ENCODE measurements at regions not wholly inside any gene's neighbourhood (a gene's known extent, or its start where the extent isn't known, plus 50 kb on each side); places are given as distances from the start of the nearest gene placed in this dataset.
A peak's percentile ranks its signal among the peaks of the same experiment; 100 is the strongest.
"Not testable (repeated sequence)": the region's sequence is repeated elsewhere in the genome, so short reads cannot be mapped to it uniquely, and the experiment has no call there.

DNA sequence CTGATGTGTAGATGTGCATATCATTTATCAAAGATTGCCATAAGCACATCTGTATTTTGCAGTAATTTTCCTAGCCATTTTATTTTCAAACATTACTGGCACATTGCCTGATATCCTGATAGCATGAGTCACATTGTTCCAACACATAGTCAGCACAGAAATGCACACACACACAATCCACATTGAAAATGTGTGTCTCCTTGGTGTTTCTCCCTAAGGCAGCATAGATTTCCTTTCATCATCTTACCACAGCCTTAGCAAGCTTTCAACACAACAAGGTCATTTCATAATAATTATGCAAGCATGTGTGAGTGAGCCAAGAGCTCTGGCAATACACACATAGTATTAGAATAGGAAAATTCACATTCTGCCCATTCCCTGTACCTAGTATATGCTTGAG lies 245.4 kb upstream of the MEIS1 start:
- no peak overlapping the region for H3K27ac ChIP-seq
- DNase-seq (ENCODE audit: low read depth, low spot score) = peak; percentile 70

DNA sequence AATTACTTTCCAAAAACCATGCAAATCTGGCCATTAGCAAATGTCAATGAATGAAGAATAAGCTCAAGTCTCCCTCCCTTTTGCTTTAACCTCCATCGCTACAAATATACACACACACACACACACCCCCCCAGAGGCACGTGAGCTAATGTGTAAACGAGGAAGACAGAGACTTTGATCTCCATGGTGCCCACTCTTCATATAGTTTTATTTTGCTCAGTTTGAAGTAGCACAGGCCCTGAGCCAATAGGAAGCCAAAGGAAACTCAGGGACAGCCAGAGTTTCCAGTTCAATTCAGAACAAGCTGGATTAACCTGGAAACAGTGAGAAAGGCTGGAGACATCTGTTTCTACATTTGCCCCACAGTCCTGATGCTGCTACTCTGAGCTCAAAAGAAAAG lies 248.4 kb upstream of the MEIS1 start:
- no peak overlapping the region for H3K27ac ChIP-seq
- no peak for DNase-seq (ENCODE audit: low read depth, low spot score)

DNA sequence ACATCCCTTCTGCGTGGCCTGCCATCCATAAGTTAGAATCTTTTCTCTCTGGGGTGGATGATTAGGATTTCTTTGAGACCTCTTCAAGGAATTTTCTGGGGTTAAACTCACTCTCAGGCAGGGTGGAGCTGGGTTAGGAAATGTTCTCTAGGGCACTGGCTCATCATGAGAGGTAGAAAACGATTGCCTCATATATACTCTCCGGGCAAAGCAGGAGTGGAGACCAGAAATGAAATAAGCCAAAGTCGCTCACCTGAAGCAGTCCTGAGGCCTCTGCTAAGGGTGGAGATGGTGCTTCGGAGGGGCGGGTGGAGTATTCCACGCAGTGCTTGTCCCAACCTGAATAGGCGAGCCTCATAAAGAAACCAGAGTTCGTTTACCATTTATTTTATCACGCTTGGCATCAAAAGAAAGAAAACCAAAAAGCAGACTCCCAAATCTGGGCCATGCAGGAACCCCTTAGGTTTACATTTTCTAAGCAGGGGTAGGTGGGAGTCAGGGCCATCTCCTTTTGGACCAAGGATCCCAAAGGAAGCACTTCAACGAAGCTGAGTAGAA lies 249.3 kb upstream of the MEIS1 start:
- no peak for DNase-seq (ENCODE audit: low read depth, low spot score)

DNA sequence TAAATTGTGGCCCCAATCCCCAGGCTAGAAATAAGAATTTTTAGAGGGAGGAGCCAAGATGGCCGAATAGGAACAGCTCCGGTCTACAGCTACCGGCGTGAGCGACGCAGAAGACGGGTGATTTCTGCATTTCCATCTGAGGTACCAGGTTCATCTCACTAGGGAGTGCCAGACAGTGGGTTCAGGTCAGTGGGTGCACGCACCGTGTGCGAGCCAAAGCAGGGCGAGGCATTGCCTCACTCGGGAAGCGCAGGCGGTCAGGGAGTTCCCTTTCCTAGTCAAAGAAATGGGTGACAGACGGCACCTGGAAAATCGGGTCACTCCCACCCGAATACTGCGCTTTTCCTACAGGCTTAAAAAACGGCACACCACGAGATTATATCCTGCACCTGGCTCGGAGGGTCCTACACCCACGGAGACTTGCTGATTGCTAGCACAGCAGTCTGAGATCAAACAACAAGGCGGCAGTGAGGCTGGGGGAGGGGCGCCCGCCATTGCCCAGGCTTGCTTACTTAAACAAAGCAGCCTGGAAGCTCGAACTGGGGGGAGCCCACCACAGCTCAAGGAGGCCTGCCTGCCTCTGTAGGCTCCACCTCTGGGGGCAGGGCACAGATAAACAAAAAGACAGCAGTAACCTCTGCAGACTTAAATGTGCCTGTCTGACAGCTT lies 257.7 kb upstream of the MEIS1 start:
- not testable (repeated sequence) for DNase-seq (ENCODE audit: low read depth, low spot score)

More for the DNA sequence above, 249.3 kb upstream of the MEIS1 start:
- no peak overlapping the region for H3K27ac ChIP-seq

DNA sequence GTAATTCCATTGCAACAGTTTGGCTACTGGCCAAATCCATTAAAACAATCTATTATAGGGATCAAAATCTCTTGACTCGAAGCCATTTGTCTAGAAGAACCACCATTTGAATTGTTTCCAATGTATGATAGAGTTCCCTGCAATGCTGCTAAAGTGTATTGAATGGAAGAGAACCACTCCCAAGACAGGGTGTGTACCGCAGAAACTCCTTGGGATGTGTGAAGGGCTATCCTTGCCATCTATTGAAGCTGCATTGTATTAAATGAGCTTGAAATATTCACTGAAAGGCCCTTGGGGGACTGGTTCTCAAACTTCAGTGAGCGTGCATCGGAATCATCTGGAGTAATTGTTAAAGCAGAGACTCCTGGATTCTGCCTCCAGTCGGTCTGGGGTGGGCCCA lies 260.4 kb upstream of the MEIS1 start:
- no peak for DNase-seq (ENCODE audit: low read depth, low spot score)
- no peak overlapping the region for H3K27ac ChIP-seq

More for the DNA sequence above, 257.7 kb upstream of the MEIS1 start:
- not testable (repeated sequence) for H3K27ac ChIP-seq

DNA sequence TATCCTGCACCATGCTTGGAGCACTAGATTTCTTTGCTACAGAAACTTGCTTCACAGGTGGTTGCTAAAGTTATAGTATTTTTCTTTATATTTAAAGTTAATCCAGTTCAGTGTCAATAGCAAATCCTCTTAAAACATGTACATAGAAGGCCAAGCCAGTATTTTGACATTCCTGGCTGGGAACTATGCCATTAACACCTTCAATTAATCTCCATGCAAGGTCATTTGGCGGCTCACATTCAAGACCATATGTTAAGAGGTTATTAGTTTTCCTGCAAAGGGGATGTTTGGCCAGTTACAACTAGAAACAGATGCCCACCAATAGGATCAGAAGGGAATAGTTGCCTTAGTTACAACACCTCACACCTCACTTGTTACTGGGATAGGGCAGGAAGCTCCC lies 261.3 kb upstream of the MEIS1 start:
- no peak overlapping the region for H3K27ac ChIP-seq

DNA sequence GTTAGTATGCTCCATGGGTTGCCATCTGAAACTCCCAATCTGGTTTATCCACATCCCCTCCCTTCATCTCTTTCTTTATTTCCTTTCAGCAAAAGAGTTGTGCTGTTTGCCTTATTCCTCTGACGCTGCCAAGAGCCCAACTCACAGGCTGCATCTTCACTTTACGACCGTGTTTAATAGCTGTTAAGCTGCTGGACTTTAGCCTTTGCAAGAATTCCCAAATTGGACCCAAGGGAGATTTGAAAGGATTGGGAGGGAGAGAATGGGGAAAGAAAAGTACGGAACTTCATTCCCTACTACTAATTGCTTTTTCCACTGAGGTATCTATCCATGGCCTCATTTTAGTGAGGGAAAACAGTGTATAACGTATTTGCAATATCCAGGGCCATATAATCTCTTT lies 263.4 kb upstream of the MEIS1 start:
- DNase-seq (ENCODE audit: low read depth, low spot score) = no peak
- H3K27ac ChIP-seq = no peak overlapping the region

More for the DNA sequence above, 261.3 kb upstream of the MEIS1 start:
- no peak for DNase-seq (ENCODE audit: low read depth, low spot score)

DNA sequence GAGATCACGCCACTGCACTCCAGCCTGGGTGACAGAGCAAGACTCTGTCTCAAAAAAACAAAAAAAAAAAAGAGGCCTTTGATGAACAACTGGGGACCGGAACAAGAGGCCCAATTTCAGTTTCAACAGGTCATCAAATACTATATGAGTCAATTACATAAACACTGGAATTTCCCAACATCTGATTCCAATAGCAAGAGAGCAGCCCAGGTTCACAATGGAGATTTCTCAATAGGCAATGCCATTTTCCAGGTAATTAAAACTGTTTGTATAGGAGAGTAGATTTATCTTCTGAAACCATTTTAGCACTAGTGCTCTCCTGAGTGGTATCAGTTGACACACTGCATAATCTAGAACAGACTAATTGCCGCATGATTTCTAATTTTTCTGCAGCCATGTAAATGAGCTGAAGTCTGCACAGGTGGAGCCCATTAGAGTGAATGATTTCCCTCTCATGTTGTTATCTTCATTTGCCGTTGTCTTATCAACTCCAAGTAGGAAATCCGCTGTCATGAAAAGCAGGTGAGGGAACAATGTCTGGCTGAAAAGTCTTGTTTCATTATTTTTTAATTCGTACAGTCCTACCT lies 264.1 kb upstream of the MEIS1 start:
- DNase-seq (ENCODE audit: low read depth, low spot score) = peak; percentile 20
- H3K27ac ChIP-seq = no peak overlapping the region

DNA sequence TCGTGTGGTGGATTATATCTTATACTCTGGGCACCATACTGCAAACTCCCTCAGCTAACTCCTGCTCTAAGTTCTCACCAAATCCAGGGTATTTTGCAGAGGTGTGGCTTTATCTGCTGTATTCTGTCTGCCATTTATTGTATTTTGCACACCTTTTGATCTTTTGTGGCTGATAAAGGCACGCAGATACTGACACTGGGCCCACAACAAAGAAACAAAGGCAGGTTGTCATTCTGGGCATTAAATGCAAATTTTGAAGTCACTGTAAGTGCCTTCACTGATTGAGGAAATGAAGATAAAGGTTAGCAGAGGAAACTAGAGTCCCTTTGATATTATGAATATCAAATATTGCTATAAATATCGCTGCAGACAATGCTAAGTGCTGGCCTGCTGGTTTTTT lies 265.8 kb upstream of the MEIS1 start:
- no peak overlapping the region for H3K27ac ChIP-seq
- DNase-seq (ENCODE audit: low read depth, low spot score) = no peak

DNA sequence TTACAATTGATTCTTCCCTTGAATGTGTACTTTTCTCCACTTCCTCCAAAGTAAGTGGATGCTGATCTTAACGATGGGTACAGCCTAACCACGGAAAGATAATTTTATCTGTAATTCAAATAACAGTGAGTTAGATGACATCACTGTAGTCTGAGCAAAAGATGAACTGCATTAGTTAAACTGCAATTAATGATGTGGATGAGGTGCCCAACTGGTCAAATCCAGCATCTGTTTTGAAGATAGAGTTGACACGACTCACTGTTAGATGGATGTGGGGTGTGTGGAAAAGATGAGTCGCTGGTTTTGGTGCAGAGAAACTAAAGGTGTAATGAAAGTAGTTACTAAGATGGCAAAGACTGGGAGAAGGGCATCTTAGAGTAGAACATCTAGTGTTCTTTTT lies 270.5 kb upstream of the MEIS1 start:
- H3K27ac ChIP-seq = no peak overlapping the region
- DNase-seq (ENCODE audit: low read depth, low spot score) = no peak

DNA sequence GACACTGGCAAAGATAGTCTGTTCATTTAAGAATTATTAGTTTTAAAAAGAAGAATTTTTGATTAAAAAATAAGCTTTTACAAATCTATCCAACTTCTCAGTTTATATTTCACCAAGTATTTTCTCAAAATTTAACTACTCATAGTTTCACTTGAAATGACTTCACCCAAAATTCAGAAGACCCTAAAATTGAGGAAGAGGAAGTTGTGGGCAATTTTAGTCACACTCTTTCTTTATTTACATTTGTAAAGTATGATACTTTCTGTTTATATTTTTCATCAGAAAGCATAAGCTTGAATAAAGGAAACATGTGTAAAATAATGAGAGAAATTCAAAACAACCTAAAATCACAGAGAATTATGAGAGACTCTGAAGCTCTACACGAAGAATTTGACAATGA lies 278.8 kb upstream of the MEIS1 start:
- DNase-seq (ENCODE audit: low read depth, low spot score) = no peak
- no peak overlapping the region for H3K27ac ChIP-seq

DNA sequence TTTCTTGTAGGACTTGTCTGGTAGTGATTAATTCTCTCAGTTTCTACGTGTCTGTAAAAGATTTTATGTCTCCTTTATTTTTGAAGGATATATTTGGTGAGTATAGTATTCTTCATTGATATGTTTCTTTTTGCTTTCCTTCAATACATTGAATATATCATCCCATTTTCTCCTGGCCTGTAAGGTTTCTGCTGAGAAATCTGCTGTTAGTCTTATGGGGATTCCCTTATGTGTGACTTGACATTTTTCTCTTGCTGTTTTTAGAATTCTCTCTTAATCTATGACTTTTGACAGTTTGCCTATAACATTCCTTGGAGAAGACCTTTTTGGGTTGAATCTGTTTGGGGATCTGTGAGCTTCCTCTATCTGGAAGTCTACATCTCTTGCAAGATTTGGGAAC lies 281.0 kb upstream of the MEIS1 start:
- DNase-seq (ENCODE audit: low read depth, low spot score) = no peak

DNA sequence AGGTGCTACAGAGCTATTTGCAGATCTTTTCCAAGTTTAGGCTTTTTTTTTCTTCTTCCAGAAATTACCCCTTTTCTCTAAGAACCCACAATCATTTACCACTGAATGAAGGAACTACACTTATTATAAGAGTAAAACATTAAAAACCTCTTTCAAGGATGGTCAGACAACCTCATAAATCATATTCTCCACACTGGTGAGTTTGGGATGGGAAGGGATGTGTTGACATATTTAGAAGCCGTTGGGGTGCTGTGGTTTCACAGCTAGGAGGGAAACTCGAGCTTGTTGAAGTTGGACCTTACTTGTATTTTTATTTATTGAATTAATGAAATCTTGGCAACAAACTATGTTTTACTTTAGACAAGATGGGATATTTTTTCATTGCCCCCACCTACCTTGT lies 289.4 kb upstream of the MEIS1 start:
- no peak overlapping the region for H3K27ac ChIP-seq
- DNase-seq (ENCODE audit: low read depth, low spot score) = no peak

More for the DNA sequence above, 281.0 kb upstream of the MEIS1 start:
- H3K27ac ChIP-seq = no peak overlapping the region

DNA sequence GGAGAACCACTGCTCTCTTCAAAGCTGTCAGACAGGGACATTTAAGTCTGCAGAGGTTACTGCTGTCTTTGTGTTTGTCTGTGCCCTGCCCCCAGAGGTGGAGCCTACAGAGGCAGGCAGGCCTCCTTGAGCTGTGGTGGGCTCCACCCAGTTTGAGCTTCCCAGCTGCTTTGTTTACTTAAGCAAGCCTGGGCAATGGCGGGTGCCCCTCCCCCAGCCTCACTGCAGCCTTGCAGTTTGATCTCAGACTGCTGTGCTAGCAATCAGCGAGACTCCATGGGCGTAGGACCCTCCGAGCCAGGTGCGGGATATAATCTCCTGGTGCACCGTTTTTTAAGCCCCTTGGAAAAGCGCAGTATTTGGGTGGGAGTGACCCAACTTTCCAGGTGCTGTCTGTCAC lies 290.6 kb upstream of the MEIS1 start:
- H3K27ac ChIP-seq; DNase-seq (ENCODE audit: low read depth, low spot score): not testable (repeated sequence)

DNA sequence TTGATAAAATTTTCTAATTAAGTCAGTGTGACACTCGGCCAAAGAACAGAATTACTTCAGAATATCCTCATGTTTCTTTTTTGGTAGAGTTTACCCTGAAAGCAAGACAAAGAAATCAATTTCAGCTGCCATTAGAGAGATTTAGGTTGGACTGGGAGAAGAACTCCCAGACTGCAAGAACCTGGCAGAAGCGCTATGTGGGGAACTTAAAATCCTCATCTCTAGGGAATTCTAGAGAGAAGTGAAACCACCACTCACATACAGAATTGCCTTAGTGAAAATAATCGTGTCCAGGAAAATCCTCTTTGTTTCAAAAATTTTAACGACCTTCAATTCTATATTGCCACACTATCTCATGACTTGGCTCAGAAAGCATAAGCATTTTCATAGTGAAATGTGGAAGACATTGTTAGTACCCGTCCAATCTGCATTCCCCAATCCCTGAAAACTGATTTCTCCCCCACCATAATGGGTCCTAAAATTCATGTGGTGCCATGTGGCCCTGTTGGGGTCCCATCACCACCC lies 297.3 kb upstream of the MEIS1 start:
- H3K27ac ChIP-seq = no peak overlapping the region
- DNase-seq (ENCODE audit: low read depth, low spot score) = no peak

DNA sequence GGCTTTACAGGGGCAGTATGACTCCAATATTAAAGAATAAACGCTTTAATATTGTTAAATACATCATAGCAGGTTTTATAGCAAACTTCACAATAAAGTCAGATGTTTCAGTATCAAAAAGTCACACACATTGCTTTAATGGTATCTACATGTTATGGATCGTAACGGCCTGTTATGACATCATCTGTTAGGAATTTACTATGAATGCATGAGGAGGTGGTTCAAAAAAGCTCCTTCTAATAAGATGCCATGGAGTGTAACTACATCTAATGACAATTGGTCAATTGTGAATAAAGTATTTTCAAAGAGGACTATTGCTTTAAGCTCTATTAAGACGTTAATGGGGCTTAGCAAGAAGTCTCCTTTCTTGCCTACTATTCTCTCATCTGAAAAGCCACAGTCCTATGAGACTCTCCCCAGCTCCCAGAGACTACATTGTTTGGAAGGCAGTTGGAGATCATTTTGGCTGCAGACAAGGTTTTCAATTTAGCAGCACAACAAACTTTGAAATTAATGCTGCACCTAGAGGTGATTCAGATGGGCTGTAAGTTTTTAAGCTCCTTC lies 300.7 kb upstream of the MEIS1 start:
- H3K27ac ChIP-seq = no peak overlapping the region
- DNase-seq (ENCODE audit: low read depth, low spot score) = no peak

DNA sequence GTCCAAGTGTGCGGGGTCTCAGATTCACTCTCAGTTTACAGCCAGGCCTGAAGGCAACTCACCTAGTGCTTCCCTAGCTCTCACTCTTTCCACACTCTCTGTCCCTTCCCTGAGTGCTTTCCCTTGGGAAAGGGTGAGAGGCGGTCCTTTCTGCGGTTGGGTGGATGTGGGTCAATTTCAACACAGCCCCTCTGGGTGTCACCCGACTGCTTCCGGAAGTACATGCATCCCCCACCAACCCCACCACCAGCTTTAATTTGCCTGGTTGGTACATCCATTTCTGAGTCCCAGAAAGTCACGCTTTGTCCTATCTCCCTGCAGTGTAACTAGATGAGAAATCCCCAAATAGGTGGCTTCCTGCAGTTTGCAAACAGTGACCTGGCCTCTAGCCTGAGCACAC lies 307.3 kb upstream of the MEIS1 start:
- DNase-seq (ENCODE audit: low read depth, low spot score) = no peak
- H3K27ac ChIP-seq = no peak overlapping the region

DNA sequence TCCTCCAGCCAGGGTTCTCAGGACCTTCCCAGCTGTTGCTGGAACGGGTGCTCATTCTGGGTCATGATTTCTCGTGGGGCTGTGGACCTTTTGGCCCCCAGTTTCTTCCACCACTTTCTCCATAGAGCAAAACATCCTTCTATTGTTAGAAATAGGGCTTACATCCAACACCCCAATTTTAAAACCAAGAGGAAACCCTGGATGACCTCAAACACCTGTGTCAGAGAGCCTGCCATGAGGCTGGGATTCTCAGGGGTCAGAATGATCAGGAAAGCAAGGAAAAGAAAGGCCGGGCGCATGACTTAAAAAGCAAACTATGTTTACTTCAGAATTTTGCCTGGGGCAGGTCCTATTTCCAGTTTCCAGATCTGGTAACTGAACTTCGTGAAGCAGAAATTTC lies 307.9 kb upstream of the MEIS1 start:
- no peak for DNase-seq (ENCODE audit: low read depth, low spot score)
- H3K27ac ChIP-seq = no peak overlapping the region

DNA sequence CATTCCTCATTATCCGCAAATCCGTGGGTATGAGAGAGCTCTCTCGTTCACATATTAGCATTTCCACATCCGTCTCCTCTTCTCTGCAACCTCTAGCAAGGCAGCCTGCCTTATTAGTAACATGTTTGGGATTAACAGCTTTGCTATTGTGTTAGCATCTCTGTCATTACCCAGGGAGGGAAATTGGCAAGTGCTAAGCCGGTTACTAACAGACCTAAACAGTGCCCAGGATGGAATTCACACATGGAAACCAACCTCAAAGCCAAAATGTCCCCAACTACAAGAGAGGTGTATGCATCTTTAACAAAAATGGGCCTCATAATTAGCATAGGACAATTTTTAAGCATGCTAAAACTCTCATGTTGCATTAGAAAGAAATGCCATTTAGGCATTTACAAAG lies 309.0 kb upstream of the MEIS1 start:
- DNase-seq (ENCODE audit: low read depth, low spot score) = no peak
- no peak overlapping the region for H3K27ac ChIP-seq

DNA sequence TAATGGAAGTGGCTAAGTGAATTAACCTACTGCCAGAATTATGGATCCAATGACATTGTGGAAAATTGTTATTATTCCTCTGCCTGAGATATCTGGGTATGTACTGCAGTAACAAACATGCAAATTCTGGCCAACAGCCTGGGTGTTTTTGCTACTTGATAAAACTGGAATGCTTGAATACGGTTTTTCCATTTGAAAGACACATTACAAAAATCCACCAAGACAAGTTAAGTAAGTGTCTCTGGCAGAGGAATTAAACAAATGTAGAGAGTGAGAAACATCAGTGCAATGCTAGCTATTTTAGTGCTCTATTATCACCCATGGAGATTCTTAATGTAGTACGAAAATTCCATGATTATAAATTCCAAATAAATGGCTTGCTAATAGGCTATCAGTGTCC lies 312.4 kb upstream of the MEIS1 start:
- DNase-seq (ENCODE audit: low read depth, low spot score) = no peak
- H3K27ac ChIP-seq = no peak overlapping the region

DNA sequence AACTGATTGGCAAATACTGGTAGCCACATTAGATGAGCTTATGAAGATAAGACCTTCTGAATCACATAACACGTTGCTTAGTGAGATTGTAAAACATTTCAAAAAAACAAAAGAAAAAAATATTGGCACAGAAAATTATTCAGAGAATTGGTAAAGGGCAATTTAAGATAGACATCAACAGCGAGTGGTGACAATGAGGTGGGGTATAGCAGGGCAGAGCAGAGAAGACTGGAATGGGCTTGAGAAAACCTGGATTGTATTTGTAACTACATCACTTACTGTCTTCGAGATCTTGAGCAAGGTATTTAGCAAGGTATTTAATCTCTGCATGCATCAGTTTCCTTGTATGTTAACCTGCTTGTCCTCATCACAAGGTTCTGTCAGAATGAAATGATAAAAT lies 313.0 kb upstream of the MEIS1 start:
- no peak for DNase-seq (ENCODE audit: low read depth, low spot score)
- H3K27ac ChIP-seq = no peak overlapping the region

Data from epithelial cell of prostate (primary cell).